Endothelial cell of umbilical vein (primary cell): ENCODE measurements at regions not wholly inside any gene's neighbourhood (a gene's known extent, or its start where the extent isn't known, plus 50 kb on each side); places are given as distances from the start of the nearest gene placed in this dataset.

ENCODE experiments used
- BruUV-seq: library from RNA; stranded (reverse); fragments of 400-500 nt; replicated peaks from 2 replicates; lab custom pipeline; 2021; lab: Mats Ljungman, UMichigan
- CTCF ChIA-PET: fragments of 300-600, 350-600 bp; sonication (Branson Sonifier 250); formaldehyde crosslinking; loops from one replicate; lab custom pipeline; 2021; ENCODE audit warnings: antibody characterized with exemption, inconsistent platforms; lab: Charles Lee
- POLR2A ChIA-PET: fragments of 300-600, 350-600 bp; sonication (Branson Sonifier 250); formaldehyde crosslinking; loops from one replicate; lab custom pipeline; 2021; ENCODE audit warnings: antibody characterized with exemption, inconsistent platforms; lab: Charles Lee
- DNase-seq: peaks from one replicate; pipeline ENCODE4 v3.0.0-alpha.2; 2011; ENCODE audit warnings: low read depth, low spot score
- FAIRE-seq: peaks from 2 replicates; lab custom pipeline; 2011; peaks lifted over from hg19 to GRCh38; lab: Jason Lieb, UNC
- H2AFZ ChIP-seq: 2 replicates; pipeline ENCODE4 v1.6.0; 2012; ENCODE audit warnings: low read depth, low read length, control low read depth, inconsistent platforms
- H3K27ac ChIP-seq: 2 replicates; pipeline ENCODE4 v1.5.1; 2011; ENCODE audit warnings: low read depth, mild to moderate bottlenecking, control low read depth, low read length, moderate library complexity; ENCODE audit not compliant: insufficient read depth
- H3K27me3 ChIP-seq, 2 experiments: 2 replicates each; pipeline versions ENCODE4 v1.6.0 to v1.6.1; 2011; ENCODE audit warnings: low read length in 2 of 2, mixed read lengths in 1 of 2; ENCODE audit not compliant: control insufficient read depth in 2 of 2, insufficient read depth in 2 of 2
- H3K36me3 ChIP-seq, 2 experiments: 2 replicates in 1 of 2; 3 replicates in 1 of 2; pipeline ENCODE4 v1.5.1; 2011; ENCODE audit warnings: low read length in 2 of 2, mild to moderate bottlenecking in 1 of 2, moderate library complexity in 1 of 2; ENCODE audit not compliant: control insufficient read depth in 2 of 2, insufficient read depth in 2 of 2; ENCODE audit errors: extremely low read depth in 1 of 2
- H3K4me1 ChIP-seq: 3 replicates; pipeline ENCODE4 v1.5.1; 2011; ENCODE audit warnings: mild to moderate bottlenecking, low read length; ENCODE audit not compliant: control insufficient read depth, insufficient read depth; ENCODE audit errors: extremely low read depth
- H3K4me2 ChIP-seq: 2 replicates; pipeline ENCODE4 v1.6.1; 2011; ENCODE audit warnings: low read length, control low read depth, mixed read lengths; ENCODE audit not compliant: insufficient read depth
- H3K4me3 ChIP-seq, 3 experiments: fragments of 200-600 bp in 1 of 3; sonication (generic), shearing (Covaris generic) in 1 of 3; replicated peaks in 1 of 3; 2 replicates each; pipeline ENCODE4 v1.5.1; 2011 to 2016; ENCODE audit warnings: control low read depth in 3 of 3, low read length in 3 of 3, mild to moderate bottlenecking in 2 of 3, inconsistent platforms in 1 of 3, low read depth in 1 of 3, moderate library complexity in 1 of 3; ENCODE audit not compliant: insufficient read depth in 1 of 3
- H3K79me2 ChIP-seq: 2 replicates; pipeline ENCODE4 v1.6.0; 2012; ENCODE audit warnings: low read length, inconsistent platforms; ENCODE audit not compliant: control insufficient read depth, insufficient read depth
- H3K9ac ChIP-seq: replicated peaks from 2 replicates; pipeline ENCODE3; 2011; ENCODE audit warnings: low read length, control low read depth; ENCODE audit not compliant: insufficient read depth; ENCODE audit errors: extremely low read depth
- H3K9me1 ChIP-seq: replicated peaks from 3 replicates; pipeline ENCODE4 v1.6.0; 2011; ENCODE audit warnings: mild to moderate bottlenecking, low read length; ENCODE audit not compliant: control insufficient read depth, insufficient read depth; ENCODE audit errors: extremely low read depth
- H3K9me3 ChIP-seq: replicated peaks from 2 replicates; pipeline ENCODE4 v1.5.1; 2012; ENCODE audit warnings: low read length, inconsistent platforms; ENCODE audit not compliant: control insufficient read depth, insufficient read depth
- H4K20me1 ChIP-seq: replicated peaks from 2 replicates; pipeline ENCODE3; 2011; ENCODE audit warnings: mild to moderate bottlenecking, low read length; ENCODE audit not compliant: control insufficient read depth, insufficient read depth; ENCODE audit errors: extremely low read depth
- EZH2 ChIP-seq: IDR thresholded peaks from 2 replicates; pipeline ENCODE4 v1.6.1; 2012; ENCODE audit warnings: borderline replicate concordance, low read depth, mild to moderate bottlenecking, moderate library complexity, low read length, inconsistent platforms; ENCODE audit not compliant: severe bottlenecking
- FOS ChIP-seq: IDR thresholded peaks from 2 replicates; pipeline ENCODE4 v1.6.1; 2011; ENCODE audit warnings: mild to moderate bottlenecking, low read length, moderate library complexity, borderline replicate concordance; ENCODE audit not compliant: insufficient read depth
- GATA2 ChIP-seq: IDR thresholded peaks from 2 replicates; pipeline ENCODE4 v1.7.0; 2011; ENCODE audit warnings: low read depth, mild to moderate bottlenecking, moderate library complexity, mixed read lengths, low read length; ENCODE audit not compliant: insufficient read length, insufficient read depth
- JUN ChIP-seq: IDR thresholded peaks from 2 replicates; pipeline ENCODE4 v1.6.1; 2011; ENCODE audit warnings: borderline replicate concordance, low read depth; ENCODE audit not compliant: insufficient read length, insufficient read depth
- MYC ChIP-seq: IDR thresholded peaks from one replicate; pipeline ENCODE4 v1.6.1; 2011; ENCODE audit warnings: mild to moderate bottlenecking, low read depth, low read length
- POLR2A ChIP-seq: IDR thresholded peaks from 2 replicates; pipeline ENCODE4 v1.6.1; 2012; ENCODE audit warnings: low read depth, mild to moderate bottlenecking, control low read depth, low read length
- POLR2AphosphoS5 ChIP-seq: IDR thresholded peaks from 2 replicates; pipeline ENCODE4 v1.6.1; 2012; ENCODE audit warnings: low read depth, mild to moderate bottlenecking, control low read depth, low read length, moderate library complexity; ENCODE audit not compliant: insufficient read depth
- dilution Hi-C: fragments of 300-500 bp; cut with MboI; formaldehyde crosslinking; loops from one replicate; pipeline ENCODE4 v1.15.0; 2019; ENCODE audit warnings: low sequenced_read_pairs; ENCODE audit not compliant: extremely low pct_ligation_motif_present
- intact Hi-C: fragments of 100-400 bp; cut with micrococcal nuclease; formaldehyde crosslinking; loops from one replicate; pipeline ENCODE4 v1.10.0; 2022
- TF ChIP-seq, protein P1 (sequence below), 2 donors: IDR thresholded peaks; 1 replicate in 1 of 2; 2 replicates in 1 of 2; pipeline ENCODE4 v1.5.1; 2011; ENCODE audit warnings: low read length in 2 of 2, mild to moderate bottlenecking in 2 of 2, moderate library complexity in 2 of 2, control low read depth in 1 of 2, inconsistent platforms in 1 of 2, low read depth in 1 of 2; ENCODE audit not compliant: insufficient read depth in 1 of 2; ENCODE audit errors: extremely low read depth in 1 of 2
- TF ChIP-seq, protein P2 (sequence below): IDR thresholded peaks from 2 replicates; pipeline ENCODE4 v1.6.1; 2011; ENCODE audit not compliant: insufficient read depth, insufficient read length

DNA sequence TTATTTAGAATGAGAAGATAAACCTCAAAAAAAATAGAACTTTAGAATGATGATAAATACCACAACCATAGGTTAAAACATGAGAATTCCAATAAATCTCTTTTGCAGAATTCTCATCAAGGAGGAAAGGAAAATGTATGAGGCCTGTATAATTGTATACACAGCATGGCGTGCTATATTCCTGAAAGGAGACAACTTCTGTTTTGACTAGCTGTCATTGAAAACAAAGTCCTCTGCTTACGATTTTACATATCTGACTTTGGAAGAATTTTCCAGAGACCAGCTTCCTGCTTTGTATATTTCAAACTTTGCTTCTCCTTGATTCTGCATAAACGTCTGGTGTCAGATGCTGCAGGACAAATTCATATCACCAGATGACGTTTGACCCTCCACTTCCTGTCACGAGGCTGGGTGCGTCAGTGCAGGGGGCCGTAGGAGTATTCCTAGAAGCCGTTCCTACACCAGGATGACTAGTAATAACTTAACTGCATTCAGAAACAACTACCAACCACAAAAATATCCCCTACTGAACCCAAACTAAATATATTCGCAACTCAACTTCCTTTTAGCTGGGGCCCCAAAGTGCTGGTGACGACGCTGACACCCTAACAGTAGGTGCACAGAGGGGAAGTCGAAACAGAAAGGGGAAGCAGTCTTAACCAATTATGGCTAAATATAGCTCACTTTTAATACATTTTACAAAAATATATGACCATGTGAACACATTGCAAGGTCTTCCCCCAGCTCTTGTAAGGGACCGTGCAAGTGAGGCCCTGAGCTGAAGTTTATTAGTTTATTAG is 178.6 kb upstream of the INHBA start:
- CTCF ChIA-PET = no interaction called here
- H3K9me1 ChIP-seq = no peaks in the 10 kb centered on the region
- H3K9me3 ChIP-seq = no peaks in the 10 kb centered on the region
- H3K4me1 ChIP-seq = no peaks in the 10 kb centered on the region
- POLR2A ChIA-PET = interaction anchor here (0.6 kb wide), 1 partner anchor 111 kb away, joined by 3 read pairs; no protein-coding TSS in a partner anchor
- no peaks in the 10 kb centered on the region for H3K36me3 ChIP-seq
- DNase-seq (no peak), FAIRE-seq (no peak)
- no peaks in the 10 kb centered on the region for H3K79me2 ChIP-seq
- dilution Hi-C loops (no loop called here), intact Hi-C loops (no loop called here)
- H3K9ac ChIP-seq = no peak overlapping the region
- TF ChIP-seq POLR2AphosphoS5 (no peak), FOS (no peak), GATA2 (no peak), POLR2A (no peak), JUN (no peak), MYC (no peak), EZH2 (no peak)
- TF ChIP-seq, protein P1, sequence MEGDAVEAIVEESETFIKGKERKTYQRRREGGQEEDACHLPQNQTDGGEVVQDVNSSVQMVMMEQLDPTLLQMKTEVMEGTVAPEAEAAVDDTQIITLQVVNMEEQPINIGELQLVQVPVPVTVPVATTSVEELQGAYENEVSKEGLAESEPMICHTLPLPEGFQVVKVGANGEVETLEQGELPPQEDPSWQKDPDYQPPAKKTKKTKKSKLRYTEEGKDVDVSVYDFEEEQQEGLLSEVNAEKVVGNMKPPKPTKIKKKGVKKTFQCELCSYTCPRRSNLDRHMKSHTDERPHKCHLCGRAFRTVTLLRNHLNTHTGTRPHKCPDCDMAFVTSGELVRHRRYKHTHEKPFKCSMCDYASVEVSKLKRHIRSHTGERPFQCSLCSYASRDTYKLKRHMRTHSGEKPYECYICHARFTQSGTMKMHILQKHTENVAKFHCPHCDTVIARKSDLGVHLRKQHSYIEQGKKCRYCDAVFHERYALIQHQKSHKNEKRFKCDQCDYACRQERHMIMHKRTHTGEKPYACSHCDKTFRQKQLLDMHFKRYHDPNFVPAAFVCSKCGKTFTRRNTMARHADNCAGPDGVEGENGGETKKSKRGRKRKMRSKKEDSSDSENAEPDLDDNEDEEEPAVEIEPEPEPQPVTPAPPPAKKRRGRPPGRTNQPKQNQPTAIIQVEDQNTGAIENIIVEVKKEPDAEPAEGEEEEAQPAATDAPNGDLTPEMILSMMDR (IDR thresholded peaks at IDR 0.05; ENCODE audit: extremely low read depth in 1 of 2, insufficient read depth in 1 of 2, low read depth in 1 of 2, low read length in 2 of 2) = no peak
- TF ChIP-seq, protein P2, sequence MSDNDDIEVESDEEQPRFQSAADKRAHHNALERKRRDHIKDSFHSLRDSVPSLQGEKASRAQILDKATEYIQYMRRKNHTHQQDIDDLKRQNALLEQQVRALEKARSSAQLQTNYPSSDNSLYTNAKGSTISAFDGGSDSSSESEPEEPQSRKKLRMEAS = no peak
- no peaks in the 10 kb centered on the region for H4K20me1 ChIP-seq
- H3K4me2 ChIP-seq = no peak overlapping the region
- H3K4me3 ChIP-seq = no peak overlapping the region
- no TSS peak for BruUV-seq
- no peak overlapping the region for H2AFZ ChIP-seq
- no peaks in the 10 kb centered on the region for H3K27me3 ChIP-seq
- H3K27ac ChIP-seq = no peak overlapping the region
